Activated T-cell treated with anti-CD3 and anti-CD28 coated beads, Interleukin-2, amount 50 U/mL, for 4 hours (primary cell): ENCODE measurements at regions not wholly inside any gene's neighbourhood (a gene's known extent, or its start where the extent isn't known, plus 50 kb on each side); places are given as distances from the start of the nearest gene placed in this dataset.
"Not testable (repeated sequence)": the region's sequence is repeated elsewhere in the genome, so short reads cannot be mapped to it uniquely, and the experiment has no call there.

ENCODE experiments used
- ATAC-seq, 2 donors: fragments of 200-7000 bp; cut with Tn5 transposase; one replicate each; pipeline ENCODE4 v1.10.0; 2021
- DNase-seq: peaks from one replicate; pipeline ENCODE4 v3.0.0-alpha.2; 2020
- H3K27me3 Mint-ChIP-seq: one replicate; pipeline ENCODE4 v1.8.0; 2021; ENCODE audit warnings: low read depth, mixed read lengths
- H3K36me3 Mint-ChIP-seq: one replicate; pipeline ENCODE4 v1.8.0; 2022; ENCODE audit warnings: mixed read lengths; ENCODE audit not compliant: insufficient read depth
- H3K4me1 Mint-ChIP-seq: one replicate; pipeline ENCODE4 v1.8.0; 2021; ENCODE audit warnings: low read depth, mixed read lengths
- H3K4me3 Mint-ChIP-seq: one replicate; pipeline ENCODE4 v1.8.0; 2021; ENCODE audit warnings: mild to moderate bottlenecking, moderate library complexity, mixed read lengths
- H3K9me3 Mint-ChIP-seq: one replicate; pipeline ENCODE4 v1.8.0; 2021; ENCODE audit warnings: mixed read lengths

DNA sequence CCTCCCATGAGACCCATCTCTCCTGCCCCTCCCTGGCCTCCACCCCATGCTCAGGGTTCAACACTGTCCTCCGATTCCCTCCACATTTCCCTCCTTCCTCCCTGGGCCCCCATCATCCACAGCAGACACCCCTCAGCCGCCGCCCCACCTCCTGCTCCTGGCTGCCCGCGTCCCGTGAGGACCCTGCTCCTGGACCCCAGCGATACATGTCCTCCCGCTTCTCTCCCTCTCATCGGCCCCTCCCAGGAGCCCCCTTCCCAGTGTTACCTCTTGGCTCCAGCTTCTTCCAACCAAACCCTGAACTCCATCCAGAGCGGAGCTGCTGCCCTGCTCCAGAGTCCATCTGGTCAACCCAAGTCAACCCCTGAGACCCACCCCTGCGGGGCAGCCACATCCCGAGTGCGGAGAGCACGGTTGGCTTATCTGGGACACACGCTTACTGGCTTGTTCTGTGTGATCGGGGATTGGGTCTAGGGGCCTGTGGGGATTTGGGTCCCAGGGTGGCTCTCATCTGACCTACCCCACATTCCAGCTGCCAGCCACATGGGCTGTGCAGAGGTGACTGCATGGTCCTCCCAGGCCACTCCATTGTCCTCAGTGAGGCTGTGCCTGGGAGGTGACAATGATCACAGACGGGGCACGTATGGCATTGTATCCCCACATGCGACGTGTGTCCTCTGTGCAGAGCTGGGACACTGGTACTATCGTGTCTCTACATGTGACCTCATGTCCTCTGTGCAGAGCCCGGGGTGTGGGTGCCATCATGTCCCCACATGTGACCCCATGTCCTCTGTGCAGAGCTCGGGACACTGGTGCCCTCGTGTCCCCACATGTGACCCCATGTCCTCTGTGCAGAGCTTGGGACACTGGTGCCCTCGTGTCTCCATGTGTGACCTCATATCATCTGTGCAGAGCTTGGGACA is 333.6 kb downstream of the ADGRD1 start:
- Mint-ChIP-seq H3K27me3 (no peaks in the 10 kb centered on the region), H3K4me3 (no peak overlapping the region), H3K4me1 (no peaks in the 10 kb centered on the region), H3K9me3 (no peaks in the 10 kb centered on the region), H3K36me3 (no peaks in the 10 kb centered on the region)
- DNase-seq, result no peak
- no peak for ATAC-seq

DNA sequence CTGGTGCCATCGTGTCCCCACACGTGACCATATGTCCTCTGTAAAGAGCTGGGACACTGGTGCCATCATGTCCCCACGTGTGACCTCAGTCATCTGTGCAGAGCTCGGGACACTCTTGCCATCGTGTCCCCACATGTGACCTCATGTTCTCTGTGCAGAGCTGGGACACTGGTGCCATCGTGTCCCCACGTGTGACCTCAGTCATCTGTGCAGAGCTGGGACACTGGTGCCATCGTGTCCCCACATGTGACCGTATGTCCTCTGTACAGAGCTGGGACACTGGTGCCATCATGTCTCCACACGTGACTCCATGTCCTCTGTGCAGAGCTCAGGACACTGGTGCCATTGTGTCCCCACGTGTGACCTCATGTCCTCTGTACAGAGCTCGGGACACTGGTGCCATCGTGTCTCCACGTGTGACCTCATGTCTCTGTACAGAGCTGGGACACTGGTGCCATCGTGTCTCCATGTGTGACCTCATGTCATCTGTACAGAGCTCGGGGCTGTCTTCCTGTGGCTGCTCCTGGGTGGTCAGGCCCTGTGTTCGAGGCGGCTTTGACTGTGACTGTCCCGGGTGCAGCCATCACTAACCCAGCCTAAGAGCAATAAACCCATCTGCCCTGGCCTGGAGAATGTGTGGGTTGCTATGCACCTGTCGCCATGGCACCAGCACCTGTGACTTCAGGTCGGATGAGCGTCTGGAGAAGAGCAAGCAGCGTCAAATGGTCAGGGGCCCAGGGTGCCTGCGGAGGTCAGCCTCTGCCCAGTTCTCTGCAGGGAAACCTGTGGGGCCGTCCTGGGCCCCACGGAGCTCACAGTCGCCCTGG is 334.4 kb downstream of the ADGRD1 start:
- Mint-ChIP-seq H3K27me3 (no peaks in the 10 kb centered on the region), H3K36me3 (no peaks in the 10 kb centered on the region), H3K4me3 (no peak overlapping the region), H3K9me3 (no peaks in the 10 kb centered on the region), H3K4me1 (no peaks in the 10 kb centered on the region)
- no peak for DNase-seq
- no peak for ATAC-seq

DNA sequence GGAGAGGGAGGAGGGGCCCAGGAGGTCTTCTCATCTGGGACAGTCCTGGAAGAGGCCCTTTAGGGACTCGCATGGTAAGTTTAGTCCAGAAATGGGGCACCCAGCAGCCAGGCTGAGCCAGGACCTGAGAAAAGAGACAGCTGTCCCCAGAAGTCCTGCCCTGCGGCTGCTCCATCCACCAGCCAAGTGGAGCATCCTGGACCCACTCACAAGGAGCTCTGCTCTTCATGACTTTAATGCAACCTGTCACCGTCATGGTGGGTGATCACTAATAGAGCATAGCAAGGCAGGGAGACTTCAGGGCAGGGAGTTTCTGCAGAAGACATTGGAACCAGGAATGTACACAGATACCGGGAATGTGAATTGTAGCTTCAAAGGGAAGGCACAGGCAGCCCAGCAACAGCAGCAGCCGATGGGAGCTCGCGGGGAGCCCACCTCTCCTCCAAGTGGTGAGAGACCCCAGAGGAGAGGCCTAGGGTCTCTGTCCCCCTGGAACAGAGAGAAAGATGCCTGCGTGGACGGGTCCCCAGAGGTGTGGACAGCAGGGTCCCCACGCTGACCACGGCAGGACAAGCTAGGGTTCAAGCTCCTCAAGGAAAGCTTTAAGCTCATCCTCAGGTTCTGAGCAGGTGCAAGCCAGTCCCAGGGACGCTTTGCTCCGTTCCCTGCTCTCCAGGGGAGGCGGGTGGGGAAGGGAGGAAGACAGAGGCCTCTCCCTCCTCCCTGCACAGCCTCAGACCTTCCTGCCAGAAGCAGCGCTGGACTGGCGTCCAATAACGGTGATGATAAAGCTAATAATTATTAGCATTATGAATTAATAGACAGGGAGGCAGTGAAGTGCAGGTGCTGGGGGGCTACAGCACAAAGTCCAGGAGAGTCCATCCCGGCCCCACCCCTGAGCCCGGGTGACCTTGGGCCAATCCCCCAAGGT is 335.3 kb downstream of the ADGRD1 start:
- H3K4me3 Mint-ChIP-seq, H3K4me1 Mint-ChIP-seq, DNase-seq, ATAC-seq, H3K27me3 Mint-ChIP-seq, H3K36me3 Mint-ChIP-seq, H3K9me3 Mint-ChIP-seq: not testable (repeated sequence)

DNA sequence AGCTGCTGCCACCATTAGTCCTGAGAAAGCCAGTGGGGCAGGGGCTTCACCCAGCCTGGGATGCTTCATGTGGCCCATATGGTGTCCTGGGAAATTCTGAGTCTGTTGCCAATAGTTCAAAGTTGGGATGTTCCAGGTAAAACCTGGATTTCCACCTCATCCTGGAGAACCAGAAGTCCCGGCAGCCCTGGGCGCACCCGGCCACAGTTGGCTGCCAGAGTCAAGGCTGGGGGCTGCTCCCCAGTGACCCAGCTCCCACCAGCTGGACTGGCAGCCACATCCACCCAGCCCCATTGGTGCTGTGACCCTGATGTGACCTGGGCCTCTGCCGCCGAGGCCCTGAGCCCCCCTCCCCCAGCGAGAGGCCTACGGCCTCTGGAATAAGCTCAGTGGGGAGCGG is 336.1 kb downstream of the ADGRD1 start:
- ATAC-seq, result not testable (repeated sequence)

DNA sequence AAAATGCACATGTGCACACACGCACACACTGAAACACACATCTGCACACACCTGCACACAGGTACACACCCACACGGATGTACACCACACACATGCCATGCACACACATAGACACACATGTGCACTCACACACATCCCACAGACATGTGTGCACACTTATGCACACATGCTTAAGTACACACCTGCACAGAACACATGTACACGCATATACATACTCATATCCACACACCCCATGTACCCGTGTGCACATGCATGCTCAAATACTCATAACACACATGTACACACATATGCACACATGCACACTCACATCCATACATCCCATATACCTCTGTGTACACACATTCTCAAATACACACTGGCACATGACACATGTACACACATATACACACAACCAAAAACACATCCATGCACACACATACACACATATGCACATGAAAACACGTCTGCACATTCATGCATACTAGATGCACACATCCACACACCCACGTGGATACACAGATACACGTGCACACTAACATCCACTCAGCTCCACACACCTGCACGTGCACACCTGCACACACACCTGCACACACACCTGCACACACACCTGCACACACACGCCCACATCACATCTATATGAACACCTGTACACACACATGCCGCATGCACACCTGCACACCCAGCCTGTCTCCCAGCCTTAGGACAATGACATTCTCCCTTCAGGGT is 336.7 kb downstream of the ADGRD1 start:
- no peak for ATAC-seq
- H3K27me3 Mint-ChIP-seq, result peaks cover 4% of the 10 kb centered on the region
- no peaks in the 10 kb centered on the region for H3K4me1 Mint-ChIP-seq
- no peak overlapping the region for H3K4me3 Mint-ChIP-seq
- no peaks in the 10 kb centered on the region for H3K36me3 Mint-ChIP-seq
- no peaks in the 10 kb centered on the region for H3K9me3 Mint-ChIP-seq
- no peak for DNase-seq

More for the DNA sequence above, 336.1 kb downstream of the ADGRD1 start:
- not testable (repeated sequence) for H3K36me3 Mint-ChIP-seq, H3K4me3 Mint-ChIP-seq, DNase-seq, H3K4me1 Mint-ChIP-seq, H3K9me3 Mint-ChIP-seq, H3K27me3 Mint-ChIP-seq

DNA sequence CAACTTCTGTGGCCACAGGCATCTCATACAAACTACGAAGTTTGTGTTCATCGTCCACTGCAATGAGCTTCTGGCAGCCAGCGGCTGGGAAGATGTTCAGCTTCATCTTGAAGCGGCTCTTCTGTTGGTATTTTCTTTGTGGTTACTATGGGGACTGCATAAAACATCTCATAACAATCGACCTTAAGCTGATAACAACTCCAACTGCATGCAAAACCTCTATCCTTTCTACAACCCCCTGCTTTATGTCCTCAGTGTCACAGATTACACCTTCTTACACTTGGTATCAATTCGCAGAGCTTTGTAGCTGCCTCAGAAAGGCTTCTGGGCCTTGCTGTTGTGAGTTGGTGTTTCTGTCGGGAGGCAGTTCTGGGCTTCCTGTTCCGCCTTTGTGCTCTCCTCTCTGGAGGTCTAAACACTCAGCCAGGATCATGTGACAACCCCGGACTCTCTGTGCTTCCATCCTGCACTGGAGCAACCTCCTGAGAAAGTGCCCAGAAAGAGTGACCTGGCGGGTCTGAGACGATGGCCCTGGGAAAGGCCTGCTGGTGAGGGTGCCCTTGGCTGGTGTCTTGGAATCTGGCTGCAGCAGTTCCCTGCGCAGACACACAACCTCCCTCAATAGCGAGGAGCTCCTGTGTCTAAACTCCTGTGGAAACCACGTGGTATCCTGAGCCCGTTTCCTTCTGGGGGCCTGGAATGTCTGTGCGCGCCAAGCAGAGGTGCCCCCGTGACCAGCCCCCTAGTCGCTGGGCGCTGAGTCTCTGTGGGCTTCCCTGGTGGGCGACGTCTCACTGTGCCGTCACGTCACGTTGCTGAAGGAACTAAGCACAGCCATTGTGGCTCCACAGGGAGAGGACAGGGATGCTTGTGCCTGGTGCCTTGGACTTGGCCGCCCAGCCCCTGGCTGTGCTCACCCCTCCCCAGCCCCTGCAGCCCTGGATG is 339.6 kb downstream of the ADGRD1 start:
- ATAC-seq, H3K36me3 Mint-ChIP-seq, H3K9me3 Mint-ChIP-seq, DNase-seq, H3K4me3 Mint-ChIP-seq, H3K27me3 Mint-ChIP-seq, H3K4me1 Mint-ChIP-seq: not testable (repeated sequence)

DNA sequence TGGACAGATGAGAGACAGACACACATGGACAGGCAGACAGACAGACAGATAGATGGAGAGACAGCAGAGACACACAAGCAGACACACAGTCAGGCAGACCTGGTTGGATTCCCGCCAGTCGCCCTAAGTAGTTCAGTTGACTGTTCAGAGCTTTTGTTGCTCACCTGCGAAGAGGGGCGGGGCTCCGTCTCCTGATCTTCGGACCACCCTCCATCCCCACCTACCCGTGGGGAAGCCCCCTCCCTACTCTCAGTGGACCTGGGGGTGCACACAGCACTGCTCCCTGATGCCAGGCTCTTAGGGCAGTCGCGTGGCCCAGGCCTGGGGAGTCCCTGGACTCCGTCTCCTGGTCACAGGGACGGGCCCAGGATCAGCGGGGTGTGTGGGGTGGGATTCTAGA is 341.0 kb downstream of the ADGRD1 start:
- not testable (repeated sequence) for H3K36me3 Mint-ChIP-seq, ATAC-seq, H3K27me3 Mint-ChIP-seq, H3K4me1 Mint-ChIP-seq, H3K4me3 Mint-ChIP-seq, H3K9me3 Mint-ChIP-seq, DNase-seq

DNA sequence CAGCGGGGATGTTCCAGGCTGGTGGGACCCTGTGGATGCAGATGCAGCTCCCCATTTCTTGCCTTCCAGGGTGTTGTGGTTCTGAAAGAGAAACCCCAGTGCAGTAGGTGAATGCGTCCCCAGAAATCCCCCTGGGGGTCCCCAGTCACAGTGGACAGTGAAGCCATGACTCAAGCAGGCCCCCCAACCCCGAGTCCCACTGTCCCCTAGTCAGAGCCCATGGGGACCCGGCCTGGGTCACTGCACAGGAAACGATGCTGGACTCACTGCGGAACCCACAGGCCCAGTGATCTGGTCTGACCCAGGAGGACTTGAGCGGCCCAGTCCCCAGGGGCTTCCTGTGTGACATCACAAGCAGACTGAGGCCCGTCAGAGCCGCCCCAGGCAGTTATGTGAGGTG is 341.4 kb downstream of the ADGRD1 start:
- not testable (repeated sequence) for H3K4me3 Mint-ChIP-seq, H3K27me3 Mint-ChIP-seq, H3K36me3 Mint-ChIP-seq, ATAC-seq, H3K9me3 Mint-ChIP-seq, DNase-seq, H3K4me1 Mint-ChIP-seq

DNA sequence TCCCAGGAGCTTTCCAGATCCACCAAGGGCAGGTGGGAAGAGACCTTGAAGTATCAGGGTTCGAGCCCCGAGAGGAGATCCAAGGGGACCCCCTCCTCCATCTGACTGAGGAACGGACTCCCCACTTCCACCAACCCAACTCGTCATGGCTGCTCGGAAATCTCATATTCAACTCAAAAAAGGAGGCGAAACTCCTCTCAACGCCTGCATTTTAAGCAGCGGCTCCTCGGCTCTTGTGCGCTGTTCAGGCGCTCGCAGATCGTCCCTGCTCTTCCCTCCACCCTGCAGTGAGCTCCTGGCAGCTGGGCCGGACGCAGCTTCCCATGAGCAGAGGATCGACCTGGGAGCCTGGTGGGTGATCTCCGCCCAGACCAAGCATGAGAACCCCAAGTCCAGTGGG is 341.9 kb downstream of the ADGRD1 start:
- not testable (repeated sequence) for H3K27me3 Mint-ChIP-seq, H3K4me3 Mint-ChIP-seq, ATAC-seq, H3K36me3 Mint-ChIP-seq, DNase-seq, H3K9me3 Mint-ChIP-seq, H3K4me1 Mint-ChIP-seq

DNA sequence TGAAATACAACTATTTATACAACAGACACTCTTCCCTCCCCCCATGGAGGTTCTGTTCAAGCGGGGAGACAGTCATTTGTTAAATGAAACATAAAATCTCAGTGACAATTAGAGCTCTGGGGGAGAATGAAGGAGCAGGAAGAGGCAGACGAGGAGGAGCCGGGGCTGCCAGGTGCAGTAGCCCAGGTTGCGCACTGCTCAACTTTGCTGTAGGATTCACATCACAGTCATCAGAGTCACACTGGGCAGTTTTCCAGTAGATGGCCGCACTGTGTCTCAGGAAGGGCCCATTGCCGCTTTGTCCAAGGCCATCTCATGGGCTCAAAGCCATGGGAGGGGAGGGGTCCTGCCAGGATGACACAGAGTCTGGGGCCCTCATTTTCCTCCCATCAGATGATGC is 342.4 kb downstream of the ADGRD1 start:
- not testable (repeated sequence) for H3K36me3 Mint-ChIP-seq, DNase-seq, ATAC-seq, H3K27me3 Mint-ChIP-seq, H3K4me1 Mint-ChIP-seq, H3K4me3 Mint-ChIP-seq, H3K9me3 Mint-ChIP-seq

DNA sequence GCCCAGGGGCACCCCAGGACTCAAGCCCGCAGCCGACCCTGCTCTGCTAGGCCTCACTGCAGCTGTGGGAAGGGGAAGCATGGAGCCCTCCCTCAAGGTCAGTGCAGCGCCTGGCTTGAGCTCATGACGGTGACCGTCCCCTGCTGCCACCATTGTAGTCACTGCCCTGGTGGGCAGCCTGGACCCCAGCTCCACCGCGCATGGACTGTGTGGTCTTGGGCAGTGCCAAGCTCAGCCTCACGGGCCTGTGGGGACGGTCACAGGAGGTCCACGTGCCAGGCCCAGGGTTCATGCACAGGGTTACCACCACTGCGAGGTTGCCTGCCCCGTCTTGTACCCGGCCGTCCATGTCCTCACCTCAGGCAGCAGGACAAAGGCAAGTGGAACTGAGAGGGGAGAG is 342.9 kb downstream of the ADGRD1 start:
- H3K4me1 Mint-ChIP-seq, H3K27me3 Mint-ChIP-seq, H3K36me3 Mint-ChIP-seq, DNase-seq, H3K9me3 Mint-ChIP-seq, ATAC-seq, H3K4me3 Mint-ChIP-seq: not testable (repeated sequence)

DNA sequence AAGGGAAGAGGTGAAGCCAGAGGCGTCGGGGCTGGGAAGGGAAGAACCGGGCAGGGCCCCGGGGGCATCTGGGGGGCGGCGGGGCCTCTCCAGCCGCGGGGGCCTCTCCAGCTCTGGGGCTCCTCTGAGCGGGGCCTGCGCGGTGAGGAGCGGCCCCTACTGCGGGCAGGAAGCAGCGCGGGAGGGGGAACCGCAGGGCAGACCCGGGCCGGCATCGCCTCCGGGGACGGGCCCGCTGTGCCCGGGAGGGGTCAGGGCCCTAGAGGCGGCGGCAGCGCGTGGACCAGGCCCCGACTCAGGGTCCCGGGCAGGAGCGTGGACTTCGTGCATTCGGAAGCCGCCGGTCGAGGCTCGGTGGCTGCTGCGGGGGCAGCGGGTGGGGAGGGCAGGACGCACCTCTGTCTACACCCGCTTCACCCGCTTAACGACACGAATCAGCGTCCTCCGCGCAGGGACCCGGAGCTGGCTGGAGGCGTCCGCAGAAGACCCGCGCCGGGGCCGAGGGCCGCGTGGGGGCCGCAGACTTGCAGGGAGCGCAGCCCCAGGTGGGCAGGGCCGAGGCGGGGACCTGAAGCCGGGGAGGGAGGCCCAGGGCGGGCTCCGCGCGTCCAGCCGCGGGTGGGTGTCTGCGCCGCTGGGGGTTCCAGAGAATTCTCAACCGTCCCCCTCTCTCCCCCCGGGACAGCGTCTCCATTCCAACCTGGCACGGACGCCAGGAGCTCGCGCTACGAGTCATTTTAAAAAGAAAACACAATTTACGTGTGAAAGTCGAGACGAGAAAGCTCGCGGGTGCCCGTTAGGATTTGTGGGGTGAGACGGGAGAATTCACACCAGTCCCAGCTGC is 345.0 kb downstream of the ADGRD1 start:
- H3K4me1 Mint-ChIP-seq, DNase-seq, H3K4me3 Mint-ChIP-seq, H3K9me3 Mint-ChIP-seq, H3K36me3 Mint-ChIP-seq, H3K27me3 Mint-ChIP-seq: not testable (repeated sequence)
- peak; percentile 68 to 69 for ATAC-seq
